Vagina (tissue), 2 donors: ENCODE measurements at regions not wholly inside any gene's neighbourhood (a gene's known extent, or its start where the extent isn't known, plus 50 kb on each side); places are given as distances from the start of the nearest gene placed in this dataset.

ENCODE experiments used
- CTCF ChIP-seq, 3 experiments: fragments of 450-650 bp in 2 of 3; fragments of 200-600 bp in 1 of 3; sonication (generic) in 1 of 3; IDR thresholded peaks; one replicate each; pipeline ENCODE4 v1.5.1; 2017 to 2019; ENCODE audit warnings: antibody characterized with exemption in 3 of 3, mild to moderate bottlenecking in 2 of 3, moderate library complexity in 2 of 3
- POLR2AphosphoS5 ChIP-seq, 2 donors: sonication (generic); formaldehyde crosslinking; IDR thresholded peaks; one replicate each; pipeline ENCODE4 v1.9.0; 2017; ENCODE audit warnings: antibody characterized with exemption in 2 of 2, mild to moderate bottlenecking in 2 of 2, low read depth in 1 of 2; ENCODE audit not compliant: insufficient read depth in 1 of 2

- TF ChIP-seq POLR2AphosphoS5 (IDR thresholded peaks at IDR 0.05; ENCODE audit: insufficient read depth in 1 of 2, low read depth in 1 of 2) (no peak), CTCF (IDR thresholded peaks at IDR 0.05) (no peak)
These were observed 99.4 kb downstream of the RMI1 start for GRCh38 chr9:84079994-84080393.
